GM19467 (cell line): ENCODE measurements at regions not wholly inside any gene's neighbourhood (a gene's known extent, or its start where the extent isn't known, plus 50 kb on each side); places are given as distances from the start of the nearest gene placed in this dataset.

Experiments
- ATAC-seq: cut with Tn5 transposase; IDR thresholded peaks from one replicate; pipeline ENCODE4 v1.9.1; 2021; ENCODE audit warnings: mild to moderate bottlenecking, moderate library complexity; ENCODE audit not compliant: unreplicated experiment

DNA sequence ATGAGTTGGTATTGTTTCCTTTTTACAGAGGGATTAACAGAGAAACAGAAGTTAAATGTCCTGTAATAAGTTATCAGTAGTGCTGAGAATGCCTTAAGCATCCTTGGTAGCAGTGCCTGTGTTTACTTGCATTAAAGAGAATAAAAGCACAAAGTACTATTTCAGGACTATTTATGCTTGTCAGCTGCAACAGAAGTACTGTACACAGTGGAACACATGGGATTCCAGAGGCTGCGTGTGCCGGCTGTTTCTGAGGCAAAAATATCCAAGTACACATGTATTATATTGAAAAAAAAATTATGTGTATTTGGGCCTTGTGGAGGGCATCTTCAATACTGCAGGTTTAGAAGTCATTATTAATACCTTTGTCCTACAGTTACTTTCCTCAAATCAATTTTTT is 58.2 kb upstream of the ACTBL2 start:
- ATAC-seq: no peak

DNA sequence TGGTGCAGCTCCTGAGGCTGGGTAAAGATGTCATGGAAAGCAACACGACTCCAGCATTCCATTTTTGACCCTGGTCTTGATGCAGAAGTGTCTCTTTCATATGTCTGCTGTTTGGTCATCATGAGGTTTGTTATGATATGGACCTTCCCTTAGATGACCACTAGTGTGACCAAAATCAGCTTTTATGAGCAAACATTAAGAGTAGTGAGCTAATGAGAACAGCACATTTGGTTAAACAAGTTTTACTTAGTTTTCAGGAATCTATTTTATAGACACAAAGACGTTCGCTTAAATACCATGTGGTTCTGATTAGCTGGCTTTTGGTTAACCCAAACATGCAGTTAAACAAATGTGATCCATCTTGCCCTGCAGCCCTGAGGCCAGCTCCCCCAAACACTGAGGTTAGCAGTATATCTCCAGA is 56.7 kb upstream of the ACTBL2 start:
- ATAC-seq: no peak

DNA sequence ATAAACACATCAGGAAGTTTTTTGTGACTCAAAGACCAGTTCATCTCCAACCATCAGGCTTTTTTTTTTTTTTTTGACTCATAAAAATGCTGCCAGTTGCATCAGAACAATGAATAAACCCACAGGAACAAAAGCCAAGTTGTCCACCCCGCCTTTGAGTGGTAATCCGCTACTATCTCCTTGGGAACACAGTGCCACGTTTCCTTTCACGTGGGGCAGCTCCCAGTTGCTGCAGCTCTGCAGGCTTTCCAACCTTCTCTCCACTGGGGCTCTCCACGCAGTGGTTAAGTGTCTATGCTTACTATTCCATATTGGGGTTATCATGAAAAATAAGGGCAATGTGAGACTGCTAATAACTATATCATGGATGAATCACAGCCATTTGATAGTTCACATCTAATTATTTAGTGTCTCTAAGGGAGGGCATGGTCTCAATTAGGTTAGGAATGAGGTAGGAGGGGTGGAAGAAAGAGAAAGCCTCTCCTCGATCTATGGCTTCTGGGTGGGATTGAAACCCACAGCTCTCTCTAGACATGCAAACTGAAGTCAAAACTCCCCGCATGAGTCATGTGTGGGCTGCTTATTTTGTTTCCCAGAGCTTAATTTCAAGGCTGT is 55.8 kb upstream of the ACTBL2 start:
- no peak for ATAC-seq

DNA sequence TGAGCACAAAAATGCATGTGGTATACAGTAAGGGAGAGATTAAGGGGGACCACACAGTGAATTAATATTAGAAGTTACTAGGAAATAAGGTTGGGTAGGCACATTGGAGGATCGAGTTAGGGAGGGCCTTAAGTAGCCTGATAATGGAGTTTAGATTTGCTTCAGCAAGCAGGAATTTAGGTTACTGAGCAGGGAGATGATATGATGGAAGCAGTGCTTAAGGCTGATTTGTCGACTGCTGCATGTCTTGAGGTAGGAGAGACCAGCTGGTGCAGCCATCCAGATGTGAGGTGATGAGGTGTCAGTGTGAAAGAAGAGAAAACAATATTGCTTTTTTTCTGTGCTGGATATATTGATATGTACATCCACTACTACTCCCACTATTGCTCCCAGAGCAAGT is 55.2 kb upstream of the ACTBL2 start:
- ATAC-seq: no peak

DNA sequence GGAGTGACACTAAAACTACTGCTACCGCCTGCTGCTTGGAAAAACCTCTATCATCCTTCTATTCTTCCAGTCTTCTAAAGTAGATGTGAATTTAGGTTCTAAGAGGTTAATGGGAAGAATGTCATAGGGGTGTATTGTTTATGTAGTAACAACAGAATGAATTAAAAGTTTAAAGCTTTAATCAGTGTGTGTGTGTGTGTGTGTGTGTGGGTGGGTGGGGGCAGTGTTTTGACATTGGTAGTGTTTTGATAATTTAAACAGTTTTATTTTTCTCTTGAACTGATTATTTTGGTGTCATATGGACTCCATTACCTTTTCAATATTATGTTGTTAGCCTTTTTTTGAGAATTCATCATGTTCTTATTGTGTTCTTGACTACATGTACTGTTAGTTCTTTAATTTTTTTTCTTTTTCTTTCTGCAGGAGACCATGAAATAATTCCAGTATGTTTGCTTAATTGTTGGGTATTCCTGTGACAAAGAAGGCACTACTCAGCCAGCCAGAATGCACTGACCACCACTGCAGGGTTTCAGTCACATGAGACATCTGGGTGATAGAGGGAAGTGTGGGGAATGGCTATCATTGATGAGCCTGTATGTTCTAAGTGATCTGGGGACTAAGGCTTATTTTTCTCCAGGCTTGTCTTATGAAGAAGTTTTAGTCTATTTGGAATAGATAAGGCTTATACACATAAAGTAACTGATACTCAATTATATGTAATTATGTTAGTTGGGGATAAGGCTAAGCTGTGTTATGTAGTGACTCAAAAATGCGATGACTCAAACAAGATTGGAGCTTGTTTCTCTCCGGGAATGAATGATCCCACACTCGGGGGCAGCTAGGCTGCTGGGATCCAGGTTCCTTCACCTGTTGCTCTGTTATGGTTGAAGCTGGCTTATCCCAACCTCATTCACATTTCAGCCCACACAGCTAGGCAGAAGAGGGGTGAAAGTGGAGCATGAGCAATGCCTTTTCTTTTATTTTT is 50.2 kb upstream of the ACTBL2 start:
- ATAC-seq: no peak
